Endothelial cell of umbilical vein (primary cell): ENCODE measurements at regions not wholly inside any gene's neighbourhood (a gene's known extent, or its start where the extent isn't known, plus 50 kb on each side); places are given as distances from the start of the nearest gene placed in this dataset.

ENCODE experiments used
- CTCF ChIP-seq, 2 donors: IDR thresholded peaks; 1 replicate in 1 of 2; 2 replicates in 1 of 2; pipeline ENCODE4 v1.5.1; 2011; ENCODE audit warnings: low read length in 2 of 2, mild to moderate bottlenecking in 2 of 2, moderate library complexity in 2 of 2, control low read depth in 1 of 2, inconsistent platforms in 1 of 2, low read depth in 1 of 2; ENCODE audit not compliant: insufficient read depth in 1 of 2; ENCODE audit errors: extremely low read depth in 1 of 2
- FOS ChIP-seq: IDR thresholded peaks from 2 replicates; pipeline ENCODE4 v1.6.1; 2011; ENCODE audit warnings: mild to moderate bottlenecking, low read length, moderate library complexity, borderline replicate concordance; ENCODE audit not compliant: insufficient read depth
- MAX ChIP-seq: IDR thresholded peaks from 2 replicates; pipeline ENCODE4 v1.6.1; 2011; ENCODE audit not compliant: insufficient read depth, insufficient read length
- MYC ChIP-seq: IDR thresholded peaks from one replicate; pipeline ENCODE4 v1.6.1; 2011; ENCODE audit warnings: mild to moderate bottlenecking, low read depth, low read length
- POLR2A ChIP-seq: IDR thresholded peaks from 2 replicates; pipeline ENCODE4 v1.6.1; 2012; ENCODE audit warnings: low read depth, mild to moderate bottlenecking, control low read depth, low read length
- POLR2AphosphoS5 ChIP-seq: IDR thresholded peaks from 2 replicates; pipeline ENCODE4 v1.6.1; 2012; ENCODE audit warnings: low read depth, mild to moderate bottlenecking, control low read depth, low read length, moderate library complexity; ENCODE audit not compliant: insufficient read depth

GRCh38 chr3:99442599-99442998 lies 195.8 kb upstream of the COL8A1 start:
- TF ChIP-seq CTCF (IDR thresholded peaks at IDR 0.05; ENCODE audit: extremely low read depth in 1 of 2, insufficient read depth in 1 of 2, low read depth in 1 of 2, low read length in 2 of 2) = no peak
- no peak for TF ChIP-seq POLR2A
- no peak for TF ChIP-seq FOS
- no peak for TF ChIP-seq MYC
- no peak for TF ChIP-seq MAX
- no peak for TF ChIP-seq POLR2AphosphoS5
